ENCODE measurements at regions not wholly inside any gene's neighbourhood (a gene's known extent, or its start where the extent isn't known, plus 50 kb on each side); places are given as distances from the start of the nearest gene placed in this dataset.
"Not testable (repeated sequence)": the region's sequence is repeated elsewhere in the genome, so short reads cannot be mapped to it uniquely, and the experiment has no call there.

- Mint-ChIP-seq H3K27ac (no peak overlapping the region), H3K36me3 (ENCODE audit: low read depth) (peaks cover 4% of the 10 kb centered on the region), H3K4me3 (no peak overlapping the region), H3K27me3 (ENCODE audit: low read depth) (peaks cover 21% of the 10 kb centered on the region), H3K9me3 (ENCODE audit: insufficient read depth) (peaks cover 12% of the 10 kb centered on the region), H3K4me1 (ENCODE audit: low read depth) (no peaks in the 10 kb centered on the region)
- ATAC-seq = no peak
- ChIA-PET POLR2A (no interaction called here), CTCF (no interaction called here)
- no peak for DNase-seq
Observed at GRCh38 chr9:129541270-129541669, 79.6 kb downstream of the C9orf50 start.

- peaks cover 4% of the 10 kb centered on the region for H3K36me3 Mint-ChIP-seq (ENCODE audit: low read depth)
- H3K9me3 Mint-ChIP-seq (ENCODE audit: insufficient read depth) = peaks cover 12% of the 10 kb centered on the region
- peaks cover 11% of the 10 kb centered on the region for H3K27me3 Mint-ChIP-seq (ENCODE audit: low read depth)
- DNase-seq (no peak), ATAC-seq (no peak)
- CTCF ChIA-PET = interaction anchor here (1.1 kb wide), 1 partner anchor 396 kb away, joined by 4 read pairs; no protein-coding TSS in a partner anchor
- H3K4me3 Mint-ChIP-seq = no peak overlapping the region
- POLR2A ChIA-PET = no interaction called here
- no peaks in the 10 kb centered on the region for H3K4me1 Mint-ChIP-seq (ENCODE audit: low read depth)
- H3K27ac Mint-ChIP-seq = no peak overlapping the region
Observed at GRCh38 chr9:129539446-129539845, 81.5 kb downstream of the C9orf50 start.

GRCh38 chr9:129531860-129532402 is 89.0 kb downstream of the C9orf50 start:
- POLR2A ChIA-PET; H3K27me3 Mint-ChIP-seq (ENCODE audit: low read depth); H3K4me3 Mint-ChIP-seq; CTCF ChIA-PET; DNase-seq; H3K9me3 Mint-ChIP-seq (ENCODE audit: insufficient read depth); ATAC-seq; H3K4me1 Mint-ChIP-seq (ENCODE audit: low read depth); H3K27ac Mint-ChIP-seq; H3K36me3 Mint-ChIP-seq (ENCODE audit: low read depth): not testable (repeated sequence)

GRCh38 chr9:129527955-129528354 is 92.9 kb downstream of the C9orf50 start:
- H3K36me3 Mint-ChIP-seq (ENCODE audit: low read depth); H3K9me3 Mint-ChIP-seq (ENCODE audit: insufficient read depth); DNase-seq; H3K4me3 Mint-ChIP-seq; H3K4me1 Mint-ChIP-seq (ENCODE audit: low read depth); ATAC-seq; CTCF ChIA-PET; H3K27ac Mint-ChIP-seq: not testable (repeated sequence)
- H3K27me3 Mint-ChIP-seq (ENCODE audit: low read depth) = peaks cover 20% of the 10 kb centered on the region
- POLR2A ChIA-PET = interaction anchor here (0.6 kb wide), 1 partner anchor 33 kb away, joined by 6 read pairs; no protein-coding TSS in a partner anchor

- no peak for DNase-seq
- Mint-ChIP-seq H3K27me3 (ENCODE audit: low read depth) (peaks cover 15% of the 10 kb centered on the region), H3K4me1 (ENCODE audit: low read depth) (no peaks in the 10 kb centered on the region), H3K9me3 (ENCODE audit: insufficient read depth) (peaks cover 5% of the 10 kb centered on the region), H3K36me3 (ENCODE audit: low read depth) (no peaks in the 10 kb centered on the region), H3K27ac (no peak overlapping the region), H3K4me3 (no peak overlapping the region)
- no peak for ATAC-seq
- CTCF ChIA-PET = interaction anchor here (0.7 kb wide), 1 partner anchor 394 kb away, joined by 3 read pairs; no protein-coding TSS in a partner anchor
- POLR2A ChIA-PET = no interaction called here
Observed at GRCh38 chr9:129525656-129526196, 95.2 kb downstream of the C9orf50 start.

GRCh38 chr9:129524582-129525270 is 96.2 kb downstream of the C9orf50 start:
- Mint-ChIP-seq H3K27me3 (ENCODE audit: low read depth) (peaks cover 13% of the 10 kb centered on the region), H3K9me3 (ENCODE audit: insufficient read depth) (peaks cover 5% of the 10 kb centered on the region), H3K4me1 (ENCODE audit: low read depth) (no peaks in the 10 kb centered on the region), H3K27ac (no peak overlapping the region), H3K4me3 (no peak overlapping the region), H3K36me3 (ENCODE audit: low read depth) (no peaks in the 10 kb centered on the region)
- no peak for ATAC-seq
- ChIA-PET CTCF (interaction anchor here (0.7 kb wide), 1 partner anchor 393 kb away, joined by 3 read pairs; no protein-coding TSS in a partner anchor), POLR2A (no interaction called here)
- no peak for DNase-seq

- POLR2A ChIA-PET = no interaction called here
- Mint-ChIP-seq H3K36me3 (ENCODE audit: low read depth) (no peaks in the 10 kb centered on the region), H3K27me3 (ENCODE audit: low read depth) (peaks cover 13% of the 10 kb centered on the region), H3K9me3 (ENCODE audit: insufficient read depth) (peaks cover 5% of the 10 kb centered on the region), H3K4me3 (no peak overlapping the region), H3K27ac (no peak overlapping the region), H3K4me1 (ENCODE audit: low read depth) (no peaks in the 10 kb centered on the region)
- CTCF ChIA-PET = no interaction called here
- DNase-seq (no peak), ATAC-seq (no peak)
Observed at GRCh38 chr9:129523943-129524581, 96.8 kb downstream of the C9orf50 start.

GRCh38 chr9:129522351-129522750 is 98.5 kb downstream of the C9orf50 start:
- H3K4me3 Mint-ChIP-seq = no peak overlapping the region
- peaks cover 9% of the 10 kb centered on the region for H3K9me3 Mint-ChIP-seq (ENCODE audit: insufficient read depth)
- H3K36me3 Mint-ChIP-seq (ENCODE audit: low read depth) = no peaks in the 10 kb centered on the region
- peaks cover 10% of the 10 kb centered on the region for H3K27me3 Mint-ChIP-seq (ENCODE audit: low read depth)
- H3K4me1 Mint-ChIP-seq (ENCODE audit: low read depth) = no peaks in the 10 kb centered on the region
- DNase-seq = no peak
- ATAC-seq = no peak
- ChIA-PET CTCF (no interaction called here), POLR2A (no interaction called here)
- H3K27ac Mint-ChIP-seq = no peak overlapping the region

- ChIA-PET CTCF (no interaction called here), POLR2A (no interaction called here)
- Mint-ChIP-seq H3K36me3 (ENCODE audit: low read depth) (peaks cover 1% of the 10 kb centered on the region), H3K4me1 (ENCODE audit: low read depth) (no peaks in the 10 kb centered on the region), H3K27ac (no peak overlapping the region), H3K4me3 (no peak overlapping the region), H3K27me3 (ENCODE audit: low read depth) (peaks cover 3% of the 10 kb centered on the region), H3K9me3 (ENCODE audit: insufficient read depth) (peaks cover 17% of the 10 kb centered on the region)
- ATAC-seq (no peak), DNase-seq (no peak)
Observed at GRCh38 chr9:129520082-129520481, 100.8 kb downstream of the C9orf50 start.

- ChIA-PET POLR2A (no interaction called here), CTCF (no interaction called here)
- no peak overlapping the region for H3K4me3 Mint-ChIP-seq
- no peaks in the 10 kb centered on the region for H3K4me1 Mint-ChIP-seq (ENCODE audit: low read depth)
- H3K36me3 Mint-ChIP-seq (ENCODE audit: low read depth) = peaks cover 7% of the 10 kb centered on the region
- DNase-seq (no peak), ATAC-seq (no peak)
- H3K27ac Mint-ChIP-seq = no peak overlapping the region
- no peaks in the 10 kb centered on the region for H3K27me3 Mint-ChIP-seq (ENCODE audit: low read depth)
- H3K9me3 Mint-ChIP-seq (ENCODE audit: insufficient read depth) = peaks cover 24% of the 10 kb centered on the region
Observed at GRCh38 chr9:129518074-129518473, 102.8 kb downstream of the C9orf50 start.

DNA sequence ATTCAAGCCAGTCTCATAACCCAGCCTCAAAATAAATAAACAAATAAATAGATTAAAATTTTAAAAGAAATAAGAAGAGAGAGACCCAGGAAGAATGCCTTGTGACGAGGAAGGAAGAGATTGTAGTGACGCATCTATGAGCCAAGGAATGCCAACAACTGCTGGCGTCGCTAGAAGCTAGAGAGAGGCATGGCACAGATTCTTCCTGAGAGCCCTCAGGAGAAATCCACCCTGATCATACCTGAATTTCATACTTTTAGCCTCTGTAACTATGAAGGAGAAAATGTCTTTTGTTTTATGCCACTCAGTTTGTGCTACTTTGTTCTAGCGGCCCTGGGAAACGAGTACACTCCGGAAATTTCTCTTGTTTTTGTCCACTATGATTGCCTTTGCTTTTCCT is 103.9 kb downstream of the C9orf50 start:
- ChIA-PET POLR2A (no interaction called here), CTCF (no interaction called here)
- Mint-ChIP-seq H3K4me3 (no peak overlapping the region), H3K4me1 (ENCODE audit: low read depth) (no peaks in the 10 kb centered on the region), H3K27me3 (ENCODE audit: low read depth) (no peaks in the 10 kb centered on the region), H3K27ac (no peak overlapping the region), H3K36me3 (ENCODE audit: low read depth) (peaks cover 7% of the 10 kb centered on the region), H3K9me3 (ENCODE audit: insufficient read depth) (peaks cover 31% of the 10 kb centered on the region)
- DNase-seq (no peak), ATAC-seq (no peak)

DNA sequence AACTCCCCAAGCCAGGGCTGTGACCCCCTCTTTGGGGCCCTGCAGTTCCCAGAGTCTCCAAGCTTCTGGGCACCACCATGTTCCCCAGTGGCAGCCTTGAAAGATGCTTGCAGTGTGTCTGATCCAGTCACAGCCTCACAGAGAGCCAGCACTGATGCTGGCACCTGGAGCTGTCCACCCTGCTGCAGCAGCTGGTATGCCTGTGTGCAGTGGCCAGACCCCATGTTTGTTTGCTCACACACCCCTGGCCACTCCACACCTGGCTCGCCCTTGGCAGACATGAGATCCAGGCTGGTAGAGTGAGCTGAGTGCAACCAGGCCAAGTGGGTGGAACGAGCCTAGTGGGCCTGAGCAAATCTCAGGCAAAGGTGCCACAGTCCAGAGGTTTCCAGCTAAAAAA is 106.0 kb downstream of the C9orf50 start:
- CTCF ChIA-PET = no interaction called here
- no peaks in the 10 kb centered on the region for H3K4me1 Mint-ChIP-seq (ENCODE audit: low read depth)
- peaks cover 3% of the 10 kb centered on the region for H3K27me3 Mint-ChIP-seq (ENCODE audit: low read depth)
- ATAC-seq (no peak), DNase-seq (no peak)
- H3K36me3 Mint-ChIP-seq (ENCODE audit: low read depth) = peaks cover 7% of the 10 kb centered on the region
- H3K9me3 Mint-ChIP-seq (ENCODE audit: insufficient read depth) = peaks cover 31% of the 10 kb centered on the region
- POLR2A ChIA-PET = interaction anchor here (0.6 kb wide), 1 partner anchor 350 kb away, joined by 3 read pairs; no protein-coding TSS in a partner anchor
- H3K27ac Mint-ChIP-seq = no peak overlapping the region
- H3K4me3 Mint-ChIP-seq = no peak overlapping the region

Measured in activated CD8-positive, alpha-beta T cell treated with anti-CD3 and anti-CD28 coated beads, Interleukin-2, amount 10 ng/mL, durations not matched to agents 7 days and 5 days (primary cell).